MM.1S (cell line): ENCODE measurements at regions not wholly inside any gene's neighbourhood (a gene's known extent, or its start where the extent isn't known, plus 50 kb on each side); places are given as distances from the start of the nearest gene placed in this dataset.

Experiments used
- DNase-seq: peaks from one replicate; pipeline ENCODE4 v3.0.0-alpha.2; 2015
- H2AFZ ChIP-seq: fragments of 300-600 bp; sonication (generic); 2 replicates; pipeline ENCODE4 v1.6.0; 2016; ENCODE audit warnings: antibody characterized with exemption, low read length
- H3F3A ChIP-seq: fragments of 300-600 bp; sonication (generic); 2 replicates; pipeline ENCODE4 v1.6.1; 2016; ENCODE audit warnings: mild to moderate bottlenecking, antibody characterized with exemption, low read length, moderate library complexity, mixed read lengths; ENCODE audit not compliant: insufficient read depth
- H3K27ac ChIP-seq: fragments of 300-600 bp; sonication (generic); 2 replicates; pipeline ENCODE4 v1.5.1; 2016; ENCODE audit warnings: mild to moderate bottlenecking, low read length
- H3K27me3 ChIP-seq: fragments of 300-600 bp; sonication (generic); replicated peaks from 2 replicates; pipeline ENCODE4 v1.6.0; 2016; ENCODE audit warnings: low read length; ENCODE audit not compliant: insufficient read depth
- H3K36me3 ChIP-seq: fragments of 300-600 bp; sonication (generic); replicated peaks from 2 replicates; pipeline ENCODE4 v1.6.1; 2016; ENCODE audit warnings: mild to moderate bottlenecking, low read length, mixed read lengths; ENCODE audit not compliant: insufficient read depth
- H3K4me1 ChIP-seq: fragments of 300-600 bp; sonication (generic); 2 replicates; pipeline ENCODE4 v1.6.1; 2016; ENCODE audit warnings: low read length, mixed read lengths
- H3K4me2 ChIP-seq: fragments of 300-600 bp; sonication (generic); 2 replicates; pipeline ENCODE4 v1.6.0; 2016; ENCODE audit warnings: low read depth, low read length
- H3K4me3 ChIP-seq: fragments of 300-600 bp; sonication (generic); 2 replicates; pipeline ENCODE4 v1.5.1; 2016; ENCODE audit warnings: low read length, mixed read lengths
- H3K79me2 ChIP-seq: fragments of 300-600 bp; sonication (generic); 2 replicates; pipeline ENCODE4 v1.6.1; 2016; ENCODE audit warnings: mixed run types, low read length, mixed read lengths
- H3K9ac ChIP-seq: fragments of 300-600 bp; sonication (generic); 2 replicates; pipeline ENCODE4 v1.6.1; 2016; ENCODE audit warnings: low read length, mixed read lengths
- H3K9me2 ChIP-seq: fragments of 300-600 bp; sonication (generic); replicated peaks from 2 replicates; pipeline ENCODE4 v1.6.1; 2016; ENCODE audit warnings: mild to moderate bottlenecking, low read length, mixed read lengths; ENCODE audit not compliant: insufficient read depth
- H3K9me3 ChIP-seq: fragments of 300-600 bp; sonication (generic); replicated peaks from 2 replicates; pipeline ENCODE4 v1.6.1; 2016; ENCODE audit warnings: mild to moderate bottlenecking, low read length, mixed read lengths; ENCODE audit not compliant: insufficient read depth
- H4K20me1 ChIP-seq: fragments of 300-600 bp; sonication (generic); 2 replicates; pipeline ENCODE4 v1.6.1; 2016; ENCODE audit warnings: mild to moderate bottlenecking, low read length, moderate library complexity, mixed read lengths; ENCODE audit not compliant: insufficient read depth
- EZH2 ChIP-seq: fragments of 300-600 bp; sonication (generic); optimal IDR thresholded peaks from 2 replicates; pipeline ENCODE3; 2017; ENCODE audit warnings: low read depth, mild to moderate bottlenecking, antibody characterized with exemption, low read length, mixed read lengths
- EZH2phosphoT487 ChIP-seq: fragments of 300-600 bp; sonication (generic); IDR thresholded peaks from 2 replicates; pipeline ENCODE4 v1.6.1; 2018; ENCODE audit warnings: antibody characterized with exemption, low read length
- TF ChIP-seq, protein P1 (sequence below): fragments of 300-600 bp; sonication (generic); IDR thresholded peaks from 2 replicates; pipeline ENCODE4 v1.5.1; 2016; ENCODE audit warnings: antibody characterized with exemption, low read length, mixed read lengths

DNA sequence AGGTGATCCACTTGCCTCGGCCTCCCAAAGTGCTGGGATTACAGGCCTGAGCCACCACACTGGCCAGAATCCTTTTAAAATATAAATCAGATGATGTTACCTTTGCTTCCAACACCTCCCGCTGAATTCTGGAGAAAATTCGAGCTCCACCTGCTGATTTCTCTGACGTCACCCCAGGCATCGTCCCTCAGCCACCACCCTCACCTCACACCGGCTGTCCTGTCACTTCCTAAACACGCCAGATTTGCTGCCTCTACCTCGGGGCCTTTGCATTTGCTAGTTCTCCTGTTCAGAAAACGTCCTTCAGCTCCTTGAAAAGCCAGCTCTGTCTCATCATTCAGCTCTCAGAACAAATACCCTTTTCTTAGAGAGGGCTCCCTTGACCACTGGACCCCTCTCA, 57.9 kb downstream of the FBXO2 start:
- no peaks in the 10 kb centered on the region for H3K9me2 ChIP-seq
- no peaks in the 10 kb centered on the region for H3F3A ChIP-seq
- H3K4me2 ChIP-seq: no peak overlapping the region
- no peak overlapping the region for H3K4me3 ChIP-seq
- H4K20me1 ChIP-seq: no peaks in the 10 kb centered on the region
- H3K79me2 ChIP-seq: no peaks in the 10 kb centered on the region
- H3K4me1 ChIP-seq: no peaks in the 10 kb centered on the region
- no peak overlapping the region for H2AFZ ChIP-seq
- H3K27me3 ChIP-seq: peaks cover 57% of the 10 kb centered on the region
- no peaks in the 10 kb centered on the region for H3K9me3 ChIP-seq
- no peaks in the 10 kb centered on the region for H3K36me3 ChIP-seq
- no peak overlapping the region for H3K27ac ChIP-seq
- H3K9ac ChIP-seq: no peak overlapping the region
- TF ChIP-seq EZH2phosphoT487 (no peak), EZH2 (no peak)
- TF ChIP-seq, protein P1, sequence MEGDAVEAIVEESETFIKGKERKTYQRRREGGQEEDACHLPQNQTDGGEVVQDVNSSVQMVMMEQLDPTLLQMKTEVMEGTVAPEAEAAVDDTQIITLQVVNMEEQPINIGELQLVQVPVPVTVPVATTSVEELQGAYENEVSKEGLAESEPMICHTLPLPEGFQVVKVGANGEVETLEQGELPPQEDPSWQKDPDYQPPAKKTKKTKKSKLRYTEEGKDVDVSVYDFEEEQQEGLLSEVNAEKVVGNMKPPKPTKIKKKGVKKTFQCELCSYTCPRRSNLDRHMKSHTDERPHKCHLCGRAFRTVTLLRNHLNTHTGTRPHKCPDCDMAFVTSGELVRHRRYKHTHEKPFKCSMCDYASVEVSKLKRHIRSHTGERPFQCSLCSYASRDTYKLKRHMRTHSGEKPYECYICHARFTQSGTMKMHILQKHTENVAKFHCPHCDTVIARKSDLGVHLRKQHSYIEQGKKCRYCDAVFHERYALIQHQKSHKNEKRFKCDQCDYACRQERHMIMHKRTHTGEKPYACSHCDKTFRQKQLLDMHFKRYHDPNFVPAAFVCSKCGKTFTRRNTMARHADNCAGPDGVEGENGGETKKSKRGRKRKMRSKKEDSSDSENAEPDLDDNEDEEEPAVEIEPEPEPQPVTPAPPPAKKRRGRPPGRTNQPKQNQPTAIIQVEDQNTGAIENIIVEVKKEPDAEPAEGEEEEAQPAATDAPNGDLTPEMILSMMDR: no peak
- DNase-seq: no peak

DNA sequence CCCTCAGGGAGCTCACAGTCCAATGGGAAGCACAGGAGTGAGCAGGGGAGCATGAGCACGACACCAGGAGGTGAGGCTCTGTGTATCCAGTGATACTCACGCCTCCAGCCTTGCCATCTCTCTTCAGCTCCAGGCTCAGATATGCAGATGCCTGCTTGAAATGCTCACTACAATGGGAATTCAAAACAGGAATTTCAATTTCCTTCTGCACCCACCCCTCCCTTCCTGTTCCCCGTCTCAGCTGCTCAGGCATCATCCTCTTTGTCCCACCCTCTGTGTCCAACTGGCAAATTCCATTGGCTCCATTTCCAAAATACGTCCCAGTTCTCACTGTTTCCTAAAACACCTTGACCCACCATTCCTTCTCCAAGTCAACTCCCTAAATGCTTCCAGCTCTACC, 58.9 kb downstream of the FBXO2 start:
- Histone ChIP-seq H3K79me2 (no peaks in the 10 kb centered on the region), H3F3A (no peaks in the 10 kb centered on the region), H3K27me3 (peaks cover 51% of the 10 kb centered on the region), H3K9ac (no peak overlapping the region), H3K4me1 (no peaks in the 10 kb centered on the region), H3K9me3 (no peaks in the 10 kb centered on the region), H3K27ac (no peak overlapping the region), H3K4me3 (no peak overlapping the region), H3K36me3 (no peaks in the 10 kb centered on the region), H2AFZ (no peak overlapping the region), H4K20me1 (no peaks in the 10 kb centered on the region), H3K9me2 (no peaks in the 10 kb centered on the region), H3K4me2 (no peak overlapping the region)
- no peak for TF ChIP-seq EZH2
- no peak for TF ChIP-seq EZH2phosphoT487
- DNase-seq: no peak

DNA sequence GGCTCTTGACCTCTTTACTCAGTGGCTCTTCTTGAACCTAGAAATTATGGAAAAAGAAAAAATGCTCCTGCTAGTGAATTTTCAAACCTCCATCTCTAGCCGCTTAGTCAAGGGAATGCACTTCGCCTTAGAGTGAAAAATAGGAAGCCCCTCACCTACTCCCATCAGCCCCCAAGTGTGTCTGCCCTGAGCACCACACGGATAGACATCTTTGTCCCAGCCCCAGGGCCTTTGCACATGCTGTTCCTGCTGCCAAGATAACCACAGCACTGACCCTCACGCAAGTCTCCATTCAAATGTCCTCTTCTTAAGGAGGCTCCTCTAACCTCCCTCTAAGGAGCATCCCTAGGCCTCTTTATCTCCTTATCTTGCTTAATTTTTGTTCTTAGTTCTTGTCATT, 59.6 kb downstream of the FBXO2 start:
- H2AFZ ChIP-seq: no peak overlapping the region
- H3K9me3 ChIP-seq: no peaks in the 10 kb centered on the region
- H3K27me3 ChIP-seq: peaks cover 48% of the 10 kb centered on the region
- no peak overlapping the region for H3K9ac ChIP-seq
- no peaks in the 10 kb centered on the region for H3K4me1 ChIP-seq
- no peaks in the 10 kb centered on the region for H4K20me1 ChIP-seq
- no peak for DNase-seq
- no peaks in the 10 kb centered on the region for H3F3A ChIP-seq
- no peak overlapping the region for H3K27ac ChIP-seq
- TF ChIP-seq, protein P1: no peak
- no peak for TF ChIP-seq EZH2phosphoT487
- TF ChIP-seq EZH2: no peak
- no peaks in the 10 kb centered on the region for H3K9me2 ChIP-seq
- no peak overlapping the region for H3K4me2 ChIP-seq
- H3K4me3 ChIP-seq: no peak overlapping the region
- no peaks in the 10 kb centered on the region for H3K79me2 ChIP-seq
- no peaks in the 10 kb centered on the region for H3K36me3 ChIP-seq

DNA sequence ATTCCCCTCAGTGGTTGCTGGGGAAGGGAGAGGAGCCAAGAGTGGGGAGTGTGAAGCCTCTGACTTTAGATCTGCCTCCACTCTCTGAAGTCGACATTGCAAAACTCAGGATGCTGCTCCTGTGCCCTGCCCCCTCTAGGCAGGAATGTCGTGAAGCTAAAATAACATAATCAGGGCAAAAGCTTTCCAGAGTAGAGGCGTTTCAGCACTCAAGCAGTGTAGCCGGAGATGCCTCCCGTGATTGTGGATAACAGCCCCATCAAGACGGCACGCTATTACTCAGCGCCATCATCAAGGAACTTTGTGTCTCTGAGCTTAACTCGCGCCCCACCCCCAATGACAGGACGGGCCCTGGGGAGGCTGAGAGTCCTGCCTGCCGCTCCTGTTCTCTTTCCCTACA, 60.0 kb downstream of the FBXO2 start:
- no peak overlapping the region for H3K9ac ChIP-seq
- H3K4me2 ChIP-seq: no peak overlapping the region
- no peak overlapping the region for H3K27ac ChIP-seq
- H3K4me3 ChIP-seq: no peak overlapping the region
- no peaks in the 10 kb centered on the region for H3F3A ChIP-seq
- H4K20me1 ChIP-seq: no peaks in the 10 kb centered on the region
- H3K27me3 ChIP-seq: peaks cover 51% of the 10 kb centered on the region
- H3K9me3 ChIP-seq: no peaks in the 10 kb centered on the region
- TF ChIP-seq, protein P1: no peak
- TF ChIP-seq EZH2 (no peak), EZH2phosphoT487 (no peak)
- H3K36me3 ChIP-seq: no peaks in the 10 kb centered on the region
- no peaks in the 10 kb centered on the region for H3K9me2 ChIP-seq
- H2AFZ ChIP-seq: no peak overlapping the region
- H3K4me1 ChIP-seq: no peaks in the 10 kb centered on the region
- H3K79me2 ChIP-seq: no peaks in the 10 kb centered on the region
- DNase-seq: no peak
